T follicular helper cell (primary cell): ENCODE measurements at regions not wholly inside any gene's neighbourhood (a gene's known extent, or its start where the extent isn't known, plus 50 kb on each side); places are given as distances from the start of the nearest gene placed in this dataset.
"Not testable (repeated sequence)": the region's sequence is repeated elsewhere in the genome, so short reads cannot be mapped to it uniquely, and the experiment has no call there.

Experiments used
- DNase-seq: peaks from one replicate; pipeline ENCODE4 v3.0.0-alpha.2; 2020; ENCODE audit warnings: low read depth

- not testable (repeated sequence) for DNase-seq
Observed at GRCh38 chr5:148744380-148744779, 82.0 kb upstream of the ADRB2 start.

- DNase-seq, result no peak
Observed at GRCh38 chr5:148746826-148747535, 79.4 kb upstream of the ADRB2 start.

- no peak for DNase-seq
Observed at GRCh38 chr5:148747536-148747906, 78.9 kb upstream of the ADRB2 start.

GRCh38 chr5:148748702-148749392, 77.6 kb upstream of the ADRB2 start:
- no peak for DNase-seq

GRCh38 chr5:148750614-148751013, 75.8 kb upstream of the ADRB2 start:
- no peak for DNase-seq

GRCh38 chr5:148751025-148751424, 75.4 kb upstream of the ADRB2 start:
- DNase-seq, result no peak

GRCh38 chr5:148752375-148752774, 74.0 kb upstream of the ADRB2 start:
- not testable (repeated sequence) for DNase-seq

- DNase-seq, result no peak
Observed at GRCh38 chr5:148759101-148759500, 67.3 kb upstream of the ADRB2 start.

- no peak for DNase-seq
Observed at GRCh38 chr5:148760945-148761638, 65.3 kb upstream of the ADRB2 start.

- DNase-seq, result no peak
Observed at GRCh38 chr5:148763996-148764395, 62.4 kb upstream of the ADRB2 start.

- DNase-seq, result no peak
Observed at GRCh38 chr5:148765061-148765460, 61.4 kb upstream of the ADRB2 start.

- DNase-seq, result no peak
Observed at GRCh38 chr5:148768806-148769415, 57.5 kb upstream of the ADRB2 start.

GRCh38 chr5:148769941-148770340, 56.5 kb upstream of the ADRB2 start:
- no peak for DNase-seq

GRCh38 chr5:148774313-148774712, 52.1 kb upstream of the ADRB2 start:
- DNase-seq, result no peak

- DNase-seq, result no peak
Observed at GRCh38 chr5:148776261-148776660, 50.1 kb upstream of the ADRB2 start.
